ENCODE measurements at regions not wholly inside any gene's neighbourhood (a gene's known extent, or its start where the extent isn't known, plus 50 kb on each side); places are given as distances from the start of the nearest gene placed in this dataset.

DNA sequence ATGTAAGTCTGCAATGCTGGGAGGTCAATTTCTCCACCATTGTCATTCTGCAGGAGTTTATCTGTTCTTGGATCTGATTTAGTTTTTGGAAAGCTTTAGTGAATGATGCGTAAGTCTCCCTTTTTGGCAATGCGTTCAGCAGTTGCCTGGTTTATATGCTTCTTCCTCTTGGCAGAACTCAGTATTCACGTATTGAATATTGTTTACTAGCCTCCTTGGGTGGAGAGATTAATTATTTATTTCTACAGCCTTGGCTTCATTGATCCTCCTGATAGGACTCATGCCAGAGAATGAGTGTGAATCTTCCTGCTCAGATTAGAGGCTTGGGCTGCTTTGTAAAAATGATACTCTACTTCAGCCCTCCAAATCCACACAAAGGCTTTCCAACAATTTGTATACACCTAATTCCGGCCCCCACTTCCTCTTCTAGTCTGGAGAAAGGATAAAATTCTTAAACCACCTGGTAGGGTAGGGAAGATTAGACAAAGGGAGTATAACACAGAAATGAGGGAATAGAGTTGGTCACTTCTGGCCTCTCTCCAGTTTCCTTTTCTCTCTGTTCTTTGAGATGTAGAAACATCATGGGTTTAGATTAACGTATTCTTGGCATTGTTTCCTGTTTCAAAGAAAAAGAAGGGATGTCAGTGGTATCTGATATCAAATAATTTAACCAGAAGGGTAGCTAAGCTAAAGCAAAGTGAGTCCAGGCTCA, 929.8 kb downstream of the KCNJ2 start:
- TF ChIP-seq, protein P1, sequence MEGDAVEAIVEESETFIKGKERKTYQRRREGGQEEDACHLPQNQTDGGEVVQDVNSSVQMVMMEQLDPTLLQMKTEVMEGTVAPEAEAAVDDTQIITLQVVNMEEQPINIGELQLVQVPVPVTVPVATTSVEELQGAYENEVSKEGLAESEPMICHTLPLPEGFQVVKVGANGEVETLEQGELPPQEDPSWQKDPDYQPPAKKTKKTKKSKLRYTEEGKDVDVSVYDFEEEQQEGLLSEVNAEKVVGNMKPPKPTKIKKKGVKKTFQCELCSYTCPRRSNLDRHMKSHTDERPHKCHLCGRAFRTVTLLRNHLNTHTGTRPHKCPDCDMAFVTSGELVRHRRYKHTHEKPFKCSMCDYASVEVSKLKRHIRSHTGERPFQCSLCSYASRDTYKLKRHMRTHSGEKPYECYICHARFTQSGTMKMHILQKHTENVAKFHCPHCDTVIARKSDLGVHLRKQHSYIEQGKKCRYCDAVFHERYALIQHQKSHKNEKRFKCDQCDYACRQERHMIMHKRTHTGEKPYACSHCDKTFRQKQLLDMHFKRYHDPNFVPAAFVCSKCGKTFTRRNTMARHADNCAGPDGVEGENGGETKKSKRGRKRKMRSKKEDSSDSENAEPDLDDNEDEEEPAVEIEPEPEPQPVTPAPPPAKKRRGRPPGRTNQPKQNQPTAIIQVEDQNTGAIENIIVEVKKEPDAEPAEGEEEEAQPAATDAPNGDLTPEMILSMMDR (IDR thresholded peaks at IDR 0.05), result no peak
- TF ChIP-seq POLR2A (IDR thresholded peaks at IDR 0.05; ENCODE audit: low read depth), result no peak
